HG02623 (cell line): ENCODE measurements at regions not wholly inside any gene's neighbourhood (a gene's known extent, or its start where the extent isn't known, plus 50 kb on each side); places are given as distances from the start of the nearest gene placed in this dataset.
"Not testable (repeated sequence)": the region's sequence is repeated elsewhere in the genome, so short reads cannot be mapped to it uniquely, and the experiment has no call there.

Experiments used
- ATAC-seq: cut with Tn5 transposase; IDR thresholded peaks from one replicate; pipeline ENCODE4 v1.9.1; 2021; ENCODE audit warnings: moderate library complexity; ENCODE audit not compliant: unreplicated experiment

DNA sequence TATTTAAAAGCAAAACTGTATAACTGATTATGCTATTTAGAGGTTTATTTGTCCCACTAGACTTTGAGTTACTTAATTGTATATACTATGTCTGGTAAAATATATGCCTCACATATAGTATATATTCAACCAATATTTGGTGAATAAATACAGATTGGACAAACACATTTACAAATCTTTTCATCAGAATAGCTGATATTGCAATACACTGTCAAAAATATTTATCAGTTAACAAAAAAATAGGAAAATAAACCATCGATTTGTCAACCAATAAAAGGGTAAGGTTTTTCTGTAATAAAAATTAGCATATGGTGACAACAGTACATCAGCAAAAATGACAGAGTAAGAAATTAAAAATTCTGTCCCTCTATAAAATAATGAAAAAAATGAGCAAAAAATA, 889.9 kb upstream of the INTU start:
- ATAC-seq, result no peak

DNA sequence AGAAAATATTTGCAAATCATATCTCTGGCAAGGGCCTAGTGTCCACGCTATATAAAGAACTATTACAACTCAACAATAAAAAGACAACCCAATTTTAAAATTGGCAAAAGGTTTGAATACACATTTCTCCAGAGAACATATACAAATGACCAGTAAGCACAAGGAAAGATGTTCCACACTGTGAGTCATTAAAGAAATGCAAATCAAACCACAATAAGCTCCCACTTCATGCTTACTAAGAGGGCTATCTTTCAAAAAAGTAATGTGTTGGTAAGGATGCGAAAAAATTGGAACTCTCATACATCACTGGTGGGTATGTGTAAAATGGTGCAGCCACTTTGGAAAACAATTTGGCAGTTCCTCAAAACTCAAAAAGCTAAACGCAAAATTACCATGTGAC, 884.0 kb upstream of the INTU start:
- no peak for ATAC-seq

DNA sequence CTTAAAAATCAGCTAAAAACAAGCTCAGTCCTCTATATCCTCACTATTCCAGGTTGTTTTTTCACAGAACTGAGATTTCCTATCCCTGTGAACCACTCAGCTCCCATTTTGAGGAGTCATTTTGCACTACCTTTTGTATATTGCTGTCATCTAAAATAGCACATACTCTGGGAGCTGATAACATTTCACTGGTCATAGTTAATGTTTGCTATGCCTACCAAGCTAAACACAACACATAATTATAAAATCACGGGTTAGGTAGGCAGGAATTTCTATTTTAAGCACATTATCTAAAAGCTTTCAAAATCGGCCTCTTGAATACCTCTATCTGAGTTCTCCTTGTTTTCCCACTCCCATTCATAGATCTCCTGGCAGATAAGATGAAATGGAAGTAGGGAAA, 882.0 kb upstream of the INTU start:
- no peak for ATAC-seq

DNA sequence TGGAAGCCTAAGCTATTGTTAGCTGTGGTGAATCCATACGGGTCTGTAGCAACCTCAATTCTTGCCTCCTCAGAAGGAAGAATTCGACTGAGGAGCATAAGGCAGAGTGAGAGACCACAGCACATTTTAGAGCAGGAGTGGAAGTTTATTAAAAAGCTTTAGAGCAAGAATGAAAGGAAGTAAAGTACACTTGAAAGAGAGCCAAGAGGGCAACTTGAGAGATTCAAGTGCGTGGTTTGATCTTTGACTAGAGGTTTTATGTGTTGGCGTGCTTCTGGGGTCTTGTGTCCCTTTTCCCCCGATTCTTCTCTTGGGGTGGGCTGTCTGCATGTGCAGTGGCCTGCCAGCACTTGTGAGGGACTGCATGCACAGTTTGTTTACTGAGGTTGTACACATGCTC, 880.6 kb upstream of the INTU start:
- no peak for ATAC-seq

DNA sequence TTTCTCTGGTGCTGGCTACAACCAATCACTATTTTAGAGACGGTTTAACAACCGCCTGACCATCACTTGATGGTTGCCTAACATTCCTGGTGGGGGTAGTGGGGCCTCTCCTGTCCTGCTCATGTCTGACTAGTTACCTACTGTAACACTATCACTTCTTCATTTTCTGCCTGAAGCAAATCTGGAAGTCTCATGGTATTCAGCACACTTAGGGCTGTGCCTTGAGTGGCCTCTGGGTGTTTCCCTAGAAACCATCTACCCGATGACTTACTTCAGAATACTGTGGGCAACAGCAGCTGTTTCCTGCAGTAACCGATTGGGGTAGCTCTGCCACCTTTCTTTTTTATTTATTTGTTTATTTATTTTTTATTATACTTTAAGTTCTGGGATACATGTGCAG, 880.1 kb upstream of the INTU start:
- no peak for ATAC-seq

DNA sequence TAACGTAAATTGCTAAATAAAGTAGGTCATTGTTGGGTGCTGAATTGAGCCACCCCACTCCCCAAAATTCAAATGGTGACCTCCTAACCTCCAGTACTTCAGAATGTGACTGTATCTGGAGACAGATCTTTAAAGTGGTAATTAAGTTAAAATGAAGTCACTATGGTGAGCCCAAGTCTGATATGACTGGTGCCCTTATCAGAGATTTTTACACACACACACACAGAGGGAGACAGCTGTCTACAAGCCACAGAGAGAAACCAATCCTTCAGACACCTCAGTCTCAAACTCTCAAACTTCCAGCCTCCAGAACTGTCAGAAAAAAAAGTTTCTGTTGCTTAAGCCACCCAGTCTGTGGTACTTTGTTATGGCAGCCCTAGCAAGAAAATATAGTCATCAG, 879.2 kb upstream of the INTU start:
- ATAC-seq, result no peak

DNA sequence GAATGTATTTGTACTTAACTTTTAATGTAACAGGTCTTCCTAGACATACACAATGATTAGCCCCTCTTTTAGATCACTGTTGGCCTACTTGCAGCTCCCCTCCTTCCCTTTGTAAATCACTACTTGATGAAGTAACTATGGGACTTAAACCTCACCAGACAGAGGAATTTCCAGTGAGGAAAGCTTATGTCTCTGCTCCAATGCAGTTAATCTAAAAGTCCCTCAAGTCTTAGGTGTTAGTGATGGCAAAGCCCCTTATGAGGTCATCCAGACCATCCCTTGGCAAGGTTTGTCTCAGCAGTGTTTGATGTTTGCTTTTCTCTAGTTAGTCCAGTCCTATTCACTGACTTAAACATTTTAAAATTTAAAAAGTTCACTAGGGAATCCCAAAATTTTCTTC, 877.3 kb upstream of the INTU start:
- ATAC-seq, result no peak

DNA sequence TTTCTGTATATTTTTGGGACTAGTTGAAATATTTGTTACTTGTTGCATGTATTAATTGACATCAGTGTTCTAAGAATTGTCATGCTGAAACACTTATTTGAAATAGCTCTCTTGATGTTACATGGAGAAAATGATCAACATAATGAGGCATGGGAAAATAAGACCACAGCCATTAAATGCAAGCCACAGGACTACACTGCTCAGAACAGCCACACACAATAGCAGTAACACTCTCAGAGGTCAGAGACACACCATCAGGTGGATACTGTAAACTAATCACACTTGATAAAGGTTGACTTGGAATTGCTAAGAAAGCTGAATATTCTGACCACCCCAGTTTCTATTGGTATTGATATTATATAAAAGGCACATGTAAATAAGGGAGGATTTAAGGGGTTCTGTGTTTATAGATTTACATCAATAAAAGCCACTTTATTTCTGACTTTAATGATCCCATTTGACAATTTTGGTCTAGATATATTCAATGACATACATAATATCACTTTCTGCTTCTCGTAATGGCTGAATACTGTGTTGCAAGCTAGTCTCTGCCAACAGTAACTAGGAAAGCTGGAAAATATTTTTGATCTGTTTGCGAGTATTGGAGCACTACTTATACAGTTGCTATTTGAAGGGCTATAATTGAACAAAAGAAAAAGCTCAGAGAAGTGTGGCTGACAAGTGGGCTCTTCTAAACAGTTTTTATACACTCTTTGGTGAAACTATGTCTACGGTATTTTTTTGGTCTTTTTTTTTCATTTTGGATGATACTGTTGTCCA, 876.5 kb upstream of the INTU start:
- no peak for ATAC-seq

DNA sequence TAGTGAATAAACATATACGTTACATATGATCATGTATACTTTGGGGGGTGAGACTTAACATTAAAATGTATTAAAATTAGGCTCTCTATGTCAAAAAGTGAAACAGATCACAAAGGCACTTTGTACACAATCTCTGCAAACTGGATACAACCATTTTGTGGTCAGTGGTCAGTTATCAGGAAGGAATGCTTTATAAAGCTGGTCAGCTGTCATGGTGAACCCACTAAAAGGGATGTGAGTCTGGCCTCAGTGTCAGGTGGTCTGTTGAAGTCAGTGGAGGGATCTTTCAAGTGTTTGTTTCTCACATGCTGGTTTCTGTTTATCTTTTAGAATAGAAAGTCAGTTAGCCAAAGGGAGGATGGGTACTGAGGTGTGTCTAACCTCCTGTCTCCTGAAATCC, 875.5 kb upstream of the INTU start:
- ATAC-seq, result no peak

DNA sequence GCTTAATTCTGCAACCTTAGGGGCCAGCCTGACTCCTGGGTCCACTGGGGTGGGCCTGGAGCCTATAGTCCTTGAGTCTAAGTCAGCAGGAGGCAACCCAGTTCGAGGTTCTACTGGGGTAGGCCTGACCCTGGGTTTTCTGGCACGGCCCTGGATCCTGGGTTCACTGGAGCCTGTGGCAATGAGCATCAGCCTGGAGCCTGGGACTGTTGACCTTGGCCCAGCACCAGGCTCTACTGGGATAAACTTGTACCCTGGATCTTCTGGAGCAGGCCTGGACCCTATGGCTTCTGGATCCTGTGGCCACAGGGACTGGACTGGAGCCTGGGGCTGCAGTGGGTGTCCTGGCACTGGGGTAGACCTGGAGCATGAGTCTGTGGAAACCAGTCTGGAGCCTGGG, 874.3 kb upstream of the INTU start:
- no peak for ATAC-seq

DNA sequence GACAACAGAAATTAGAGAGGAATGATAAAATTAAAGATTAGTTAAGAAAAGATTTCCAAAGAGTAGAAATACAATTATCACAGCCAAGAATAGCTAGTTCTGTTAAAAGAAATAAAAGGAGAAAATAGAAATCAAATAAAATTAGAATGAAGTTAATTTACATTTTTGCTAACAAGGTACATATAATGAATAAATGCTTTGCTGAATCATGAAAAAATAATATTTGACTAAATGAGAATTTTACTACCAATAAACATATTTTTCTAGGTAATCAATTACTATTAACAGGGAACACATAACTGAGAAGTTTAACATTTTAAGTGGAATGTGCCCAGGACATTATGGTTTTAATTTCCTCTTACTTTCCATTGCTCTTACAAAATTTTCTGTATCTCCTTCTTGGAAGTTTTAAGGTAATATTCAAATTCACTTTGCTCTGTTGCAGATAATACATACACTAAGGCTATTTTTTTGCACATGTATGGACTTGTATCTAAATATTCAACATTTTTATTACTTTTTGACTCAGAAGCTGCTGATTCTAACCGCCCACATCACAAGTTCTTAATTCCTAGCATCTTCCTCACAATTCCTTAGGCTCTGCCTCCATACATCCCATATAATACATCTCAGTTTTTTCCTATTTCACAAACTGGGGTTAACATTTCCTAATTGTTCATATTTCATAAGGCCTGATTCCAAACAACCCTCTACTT, 870.7 kb upstream of the INTU start:
- no peak for ATAC-seq

DNA sequence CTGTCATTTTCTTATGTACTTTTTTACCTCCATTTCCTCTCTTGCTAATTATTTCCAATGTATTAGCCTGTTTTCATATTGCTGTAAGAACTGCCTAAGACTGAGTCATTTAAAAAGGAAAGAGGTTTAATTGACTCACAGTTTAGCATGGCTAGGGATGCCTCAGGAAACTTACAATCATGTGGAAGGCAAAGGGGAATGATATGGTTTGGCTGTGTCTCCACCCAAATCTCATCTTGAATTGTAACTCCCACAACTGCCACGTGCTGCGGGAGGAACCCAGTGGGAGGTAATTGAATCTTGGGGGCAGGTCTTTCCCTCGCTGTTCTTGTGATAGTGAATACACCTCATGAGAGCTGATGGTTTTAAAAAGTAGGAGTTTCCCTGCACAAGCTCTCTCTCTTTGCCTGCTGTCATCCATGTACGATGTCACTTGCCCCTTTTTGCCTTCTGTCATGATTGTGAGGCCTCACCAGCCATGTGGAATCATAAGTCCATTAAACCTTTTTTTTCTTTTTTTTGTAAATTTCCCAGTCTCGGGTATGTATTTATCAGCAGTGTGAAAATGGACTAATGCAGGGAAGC, 870.0 kb upstream of the INTU start:
- no peak for ATAC-seq

DNA sequence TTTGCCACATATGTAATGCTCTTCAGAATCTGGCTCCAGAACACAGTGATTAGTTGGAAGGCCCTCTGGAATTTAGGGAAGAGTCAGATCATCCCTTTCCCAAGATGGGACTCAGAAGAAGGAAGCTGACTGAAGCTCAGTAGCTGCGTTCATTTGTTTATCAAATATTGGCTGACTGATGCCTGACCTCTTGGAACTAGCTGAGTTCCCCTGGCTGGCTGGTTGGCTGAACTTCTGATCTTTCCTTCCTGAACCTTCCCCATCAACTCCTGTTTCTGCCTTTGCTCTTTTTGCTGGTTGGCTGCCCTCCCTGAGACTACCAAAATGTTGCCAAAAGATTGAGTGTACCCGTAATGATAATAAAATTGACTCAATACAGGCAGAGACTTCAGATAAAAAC, 866.5 kb upstream of the INTU start:
- ATAC-seq, result no peak

DNA sequence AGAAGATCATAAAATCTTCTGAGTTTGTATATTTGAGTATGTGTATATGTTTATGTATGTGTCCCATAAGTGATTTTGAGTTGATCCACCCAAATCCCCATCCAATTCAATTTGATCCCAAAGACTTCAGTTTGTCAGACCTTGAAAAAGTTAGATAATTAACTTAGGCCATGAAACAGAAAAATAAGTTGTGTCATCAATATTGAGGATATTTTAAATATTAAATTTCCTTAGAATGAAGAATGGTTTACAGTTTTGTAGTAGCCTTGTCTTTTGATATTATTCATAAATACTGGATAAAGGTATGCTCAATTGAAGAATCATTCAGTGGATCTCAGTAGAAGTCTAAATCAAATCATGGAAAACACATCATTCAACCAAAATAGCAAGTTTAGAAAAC, 864.4 kb upstream of the INTU start:
- no peak for ATAC-seq

DNA sequence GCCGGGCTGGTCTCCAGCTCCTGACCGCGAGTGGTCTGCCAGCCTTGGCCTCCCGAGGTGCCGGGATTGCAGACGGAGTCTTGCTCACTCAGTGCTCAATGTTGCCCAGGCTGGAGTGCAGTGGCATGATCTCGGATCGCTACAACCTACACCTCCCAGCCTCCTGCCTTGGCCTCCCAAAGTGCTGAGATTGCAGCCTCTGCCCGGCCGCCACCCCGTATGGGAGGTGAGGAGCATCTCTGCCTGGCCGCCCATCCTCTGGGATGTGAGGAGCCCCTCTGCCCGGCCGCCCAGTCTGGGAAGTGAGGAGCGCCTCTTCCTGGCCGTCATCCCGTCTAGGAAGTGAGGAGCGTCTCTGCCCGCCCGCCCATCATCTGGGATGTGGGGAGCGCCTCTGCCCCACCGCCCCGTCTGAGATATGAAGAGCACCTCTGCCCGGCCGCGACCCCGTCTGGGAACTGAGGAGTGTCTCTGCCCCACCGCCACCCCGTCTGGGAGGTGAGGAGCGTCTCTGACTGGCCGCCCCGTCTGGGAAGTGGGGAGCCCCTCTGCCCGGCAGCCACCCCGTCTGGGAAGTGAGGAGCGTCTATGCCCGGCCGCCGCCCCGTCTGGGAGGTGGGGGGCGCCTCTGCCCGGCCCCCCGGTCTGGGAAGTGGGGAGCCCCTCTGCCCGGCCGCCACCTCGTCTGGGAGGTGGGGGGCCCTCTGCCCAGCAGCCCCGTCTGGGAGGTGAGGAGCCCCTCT, 861.8 kb upstream of the INTU start:
- not testable (repeated sequence) for ATAC-seq

DNA sequence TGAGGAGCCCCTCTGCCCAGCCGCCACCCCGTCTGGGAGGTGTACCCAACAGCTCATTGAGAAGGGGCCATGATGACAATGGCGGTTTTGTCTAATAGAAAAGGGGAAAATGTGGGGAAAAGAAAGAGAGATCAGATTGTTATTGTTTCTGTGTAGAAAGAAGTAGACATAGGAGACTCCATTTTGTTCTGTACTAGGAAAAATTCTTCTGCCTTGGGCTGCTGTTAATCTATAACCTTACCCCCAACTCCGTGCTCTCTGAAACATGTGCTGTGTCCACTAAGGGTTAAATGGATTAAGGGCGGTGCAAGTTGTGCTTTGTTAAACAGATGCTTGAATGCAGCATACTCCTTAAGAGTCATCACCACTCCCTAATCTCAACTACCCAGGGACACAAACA, 861.1 kb upstream of the INTU start:
- not testable (repeated sequence) for ATAC-seq

DNA sequence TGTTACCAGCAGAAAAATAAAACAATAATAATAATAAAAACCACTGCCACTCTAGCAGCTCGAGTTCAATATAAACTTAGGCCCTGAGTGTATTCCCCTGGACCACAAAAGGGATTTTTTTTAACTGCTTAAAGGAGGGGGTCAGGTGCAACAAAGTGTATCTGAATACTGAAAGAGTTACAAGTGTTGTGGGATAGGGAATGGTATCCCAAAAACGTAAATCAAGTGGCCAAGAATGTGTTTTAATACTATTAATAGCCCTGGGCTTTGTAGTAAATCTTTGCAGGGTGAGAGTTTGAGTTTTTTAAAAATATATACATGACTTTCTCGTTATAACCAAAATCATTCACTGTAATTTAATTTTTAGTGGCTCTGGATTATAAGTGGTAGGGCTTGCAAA, 860.1 kb upstream of the INTU start:
- no peak for ATAC-seq

DNA sequence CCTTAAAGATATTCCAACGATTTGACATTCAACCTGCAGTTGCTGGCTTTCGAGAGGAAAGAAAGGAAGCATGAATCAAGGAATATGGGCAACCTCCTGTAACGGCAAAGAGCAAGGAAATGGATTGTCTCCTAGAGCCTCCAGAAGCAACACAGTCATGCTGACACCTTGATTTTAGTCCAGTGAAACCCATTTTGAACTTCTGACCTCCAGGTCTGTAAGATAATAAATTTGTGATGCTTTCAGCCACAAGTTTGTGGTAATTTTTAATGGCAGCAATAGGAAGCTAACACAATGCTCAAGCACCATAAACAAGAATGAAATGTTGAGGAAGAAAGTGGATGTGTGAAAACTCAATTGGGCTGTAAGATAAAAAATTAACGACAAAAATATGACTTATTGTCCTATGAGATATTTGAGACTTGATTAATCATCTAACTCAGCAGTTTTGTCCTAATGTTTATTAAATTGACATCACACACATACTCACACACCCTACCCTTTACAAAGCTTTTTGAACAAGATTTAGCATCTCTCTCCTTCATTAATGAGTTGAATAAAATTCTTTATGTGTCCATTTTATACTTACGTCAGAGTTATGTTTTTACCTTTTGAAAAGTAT, 857.2 kb upstream of the INTU start:
- ATAC-seq, result no peak

DNA sequence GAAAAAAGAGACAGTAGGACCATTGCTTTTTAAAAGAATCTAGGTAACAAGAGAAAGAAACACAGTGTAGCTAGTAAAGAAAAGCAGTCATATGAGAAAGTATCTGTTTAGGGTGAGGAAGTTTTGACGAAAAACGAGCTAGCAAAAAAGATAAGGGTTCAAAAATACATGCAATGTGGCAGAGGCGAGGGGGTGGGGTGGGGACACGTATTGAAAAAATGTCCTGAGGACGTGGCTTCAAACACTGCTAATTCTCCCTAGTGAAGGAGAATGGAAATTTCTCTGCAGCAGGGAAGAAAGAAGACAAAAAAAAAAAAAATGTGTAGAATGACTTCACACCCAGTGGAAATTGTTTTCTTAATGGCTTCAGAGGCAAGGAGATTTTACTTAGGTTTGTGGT, 856.4 kb upstream of the INTU start:
- no peak for ATAC-seq

DNA sequence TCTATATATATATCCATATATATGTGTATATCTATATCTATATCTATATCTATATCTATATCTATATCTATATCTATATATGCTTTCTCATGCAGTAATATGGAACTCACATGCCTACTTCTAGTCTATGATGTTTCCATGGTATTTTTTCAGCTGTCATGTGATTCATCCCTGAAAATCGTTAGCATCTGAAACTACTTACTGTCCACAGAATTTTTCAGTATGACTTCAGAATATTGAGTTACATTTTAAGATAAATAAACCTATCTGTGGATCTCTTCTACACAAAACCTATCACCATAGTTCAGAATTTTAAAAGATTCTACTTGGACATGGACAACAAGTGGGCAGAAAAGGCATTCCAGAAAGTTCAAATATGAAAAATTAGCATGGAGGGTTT, 855.1 kb upstream of the INTU start:
- no peak for ATAC-seq

DNA sequence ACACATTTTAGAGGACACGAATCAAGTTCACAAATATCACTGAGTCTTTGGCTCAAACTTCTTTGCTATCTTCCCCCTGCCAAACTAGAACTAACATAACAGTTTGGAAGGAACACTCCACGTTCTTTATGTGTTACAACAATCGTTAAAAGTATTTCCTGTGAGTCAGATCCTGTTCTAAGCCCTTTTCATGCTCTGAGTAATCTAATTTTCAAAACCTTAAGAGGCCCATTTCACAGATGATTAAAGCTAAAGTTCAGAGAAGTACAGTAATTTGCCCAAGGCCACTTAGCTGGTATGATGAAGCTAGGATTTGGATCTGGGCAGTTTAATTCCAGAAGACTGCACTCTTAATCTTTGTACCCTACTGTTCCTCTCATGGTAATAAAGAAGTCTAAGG, 854.4 kb upstream of the INTU start:
- no peak for ATAC-seq
